Stimulated activated CD4-positive, alpha-beta T cell treated with anti-CD3 and anti-CD28 coated beads, Interleukin-15, amount 100 ng/mL, for 48 hours (primary cell): ENCODE measurements at regions not wholly inside any gene's neighbourhood (a gene's known extent, or its start where the extent isn't known, plus 50 kb on each side); places are given as distances from the start of the nearest gene placed in this dataset.
"Not testable (repeated sequence)": the region's sequence is repeated elsewhere in the genome, so short reads cannot be mapped to it uniquely, and the experiment has no call there.

Source experiments
- DNase-seq, 2 donors: peaks; one replicate each; pipeline ENCODE4 v3.0.0-alpha.2; 2020; ENCODE audit warnings: low read depth in 2 of 2

DNA sequence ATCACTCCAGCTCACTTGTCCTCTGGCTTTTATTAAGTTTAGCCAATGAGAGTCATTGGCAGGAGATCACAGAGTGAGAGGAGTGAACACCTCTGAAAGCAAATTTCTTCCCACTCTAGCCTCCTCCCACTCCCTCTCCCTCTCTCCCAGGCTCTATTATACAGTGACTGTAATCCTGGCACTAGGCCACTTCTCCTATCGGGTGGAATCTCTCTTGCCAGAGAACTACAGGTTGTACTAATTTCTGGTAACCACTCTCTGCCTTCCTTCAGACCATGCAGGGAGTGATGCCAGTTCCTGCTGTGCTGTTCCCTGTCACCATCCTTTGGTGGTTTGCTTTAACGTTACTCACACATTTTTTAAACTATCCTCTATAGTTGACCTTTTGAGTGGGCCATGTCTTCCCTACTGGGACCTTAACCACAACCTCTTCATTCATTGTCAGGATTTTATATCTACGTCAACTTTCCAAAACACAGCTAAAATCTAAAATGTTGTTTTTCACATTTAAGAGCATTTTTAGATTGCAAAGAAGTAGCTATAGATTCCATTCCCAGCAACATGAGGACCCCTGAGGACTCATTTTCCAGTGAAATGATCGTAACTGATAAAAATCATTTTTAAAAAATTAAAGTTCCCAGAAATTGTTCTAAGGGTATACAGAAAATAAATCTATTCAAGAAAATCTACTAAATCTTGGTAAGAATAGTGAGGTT is 217.1 kb downstream of the MREG start:
- no peak for DNase-seq

DNA sequence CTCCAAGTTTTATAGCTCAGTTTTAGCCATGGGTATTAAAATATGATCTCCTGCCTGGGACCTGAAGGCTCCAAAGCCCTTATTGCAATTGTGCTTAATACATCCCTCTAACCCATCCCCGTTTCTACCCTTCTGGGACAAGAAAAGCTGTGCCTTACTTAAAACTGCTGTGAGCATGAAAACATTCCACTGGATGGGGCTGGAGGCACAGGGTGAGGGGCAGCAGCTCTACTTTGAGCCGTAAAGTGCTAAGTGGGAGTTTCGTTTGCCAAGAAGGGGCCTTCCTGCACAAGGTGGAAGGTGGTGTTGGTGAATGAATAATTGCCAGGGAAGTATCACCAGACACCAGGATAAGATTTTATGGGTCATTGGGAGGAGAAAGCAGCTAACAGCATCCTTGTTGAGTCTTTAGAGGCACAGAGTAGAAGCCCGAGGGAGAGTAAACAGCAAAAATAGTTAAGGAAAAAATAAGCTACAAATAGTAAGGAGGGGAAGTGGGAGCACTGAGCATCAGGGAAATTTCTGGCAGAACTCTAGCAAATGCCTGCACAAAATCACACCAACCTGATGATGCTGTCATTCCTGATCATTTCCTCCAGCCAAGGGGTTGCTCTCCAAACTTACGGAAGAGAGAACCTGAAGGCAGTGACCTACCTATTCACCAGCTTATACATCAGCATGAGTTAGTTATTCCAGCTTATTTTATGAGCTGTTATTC is 218.4 kb downstream of the MREG start:
- no peak for DNase-seq

DNA sequence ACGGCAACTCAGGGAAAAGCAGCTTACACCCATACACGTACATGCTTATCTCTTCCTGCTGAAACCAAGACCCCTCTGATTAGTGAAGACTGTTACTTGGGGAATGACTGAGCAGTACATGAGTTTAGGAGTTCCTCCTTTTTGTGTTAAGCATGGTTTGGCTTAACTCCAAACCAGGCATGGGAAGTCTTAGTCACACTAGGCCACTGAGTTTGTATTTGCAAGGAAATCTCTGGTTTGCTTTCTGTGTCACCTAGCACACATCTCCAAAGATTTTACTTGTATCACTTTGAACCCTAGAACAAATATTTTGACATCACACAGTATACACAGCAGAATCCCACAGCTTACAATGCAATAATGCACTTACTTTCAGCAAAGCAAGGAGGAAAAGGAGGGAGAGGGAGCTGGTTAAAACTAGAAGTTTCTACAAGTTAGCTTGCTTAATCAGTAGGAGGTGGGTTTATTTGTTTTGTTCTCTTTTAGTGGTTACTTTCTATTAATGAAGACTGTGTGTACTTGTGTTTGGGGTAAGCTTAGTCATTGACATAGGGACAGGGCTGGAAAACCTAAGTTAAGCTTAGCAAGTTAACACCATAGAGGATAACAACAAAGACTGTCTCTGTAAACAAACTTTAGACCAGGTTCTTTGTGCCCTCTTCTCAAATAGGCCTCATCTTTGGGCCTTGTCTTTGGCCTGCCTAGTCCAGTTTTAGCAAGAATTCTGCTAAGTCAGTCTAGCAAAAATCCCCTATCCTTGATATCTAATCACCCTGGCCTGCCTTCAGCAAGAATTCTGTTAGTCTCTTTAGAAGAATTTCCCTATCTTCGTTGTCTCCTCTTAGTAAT is 219.4 kb downstream of the MREG start:
- peak in 1 of 2 donors; percentile 45 for DNase-seq

DNA sequence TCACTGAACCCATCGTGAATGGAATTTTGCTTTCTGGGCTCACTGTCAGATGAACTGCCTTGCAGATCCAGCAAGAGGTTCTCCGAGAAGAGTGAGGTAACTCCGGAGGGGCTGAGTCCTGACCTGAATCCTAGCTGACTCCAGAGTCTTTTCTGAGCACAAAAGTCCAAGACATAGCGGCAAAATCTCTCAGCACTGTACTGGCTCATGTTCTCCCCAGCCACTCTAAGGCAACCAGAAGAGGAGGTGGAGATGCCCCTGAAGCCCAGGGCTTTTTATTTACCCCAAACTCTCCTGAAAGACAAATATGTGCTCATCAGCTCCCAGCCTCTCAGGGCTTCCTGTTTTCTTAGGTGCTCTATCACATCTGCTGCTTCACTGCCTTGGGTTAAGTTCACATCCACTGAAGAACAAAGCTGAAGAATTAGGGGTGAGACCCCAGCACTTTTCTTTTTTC is 221.8 kb downstream of the MREG start:
- DNase-seq: no peak

DNA sequence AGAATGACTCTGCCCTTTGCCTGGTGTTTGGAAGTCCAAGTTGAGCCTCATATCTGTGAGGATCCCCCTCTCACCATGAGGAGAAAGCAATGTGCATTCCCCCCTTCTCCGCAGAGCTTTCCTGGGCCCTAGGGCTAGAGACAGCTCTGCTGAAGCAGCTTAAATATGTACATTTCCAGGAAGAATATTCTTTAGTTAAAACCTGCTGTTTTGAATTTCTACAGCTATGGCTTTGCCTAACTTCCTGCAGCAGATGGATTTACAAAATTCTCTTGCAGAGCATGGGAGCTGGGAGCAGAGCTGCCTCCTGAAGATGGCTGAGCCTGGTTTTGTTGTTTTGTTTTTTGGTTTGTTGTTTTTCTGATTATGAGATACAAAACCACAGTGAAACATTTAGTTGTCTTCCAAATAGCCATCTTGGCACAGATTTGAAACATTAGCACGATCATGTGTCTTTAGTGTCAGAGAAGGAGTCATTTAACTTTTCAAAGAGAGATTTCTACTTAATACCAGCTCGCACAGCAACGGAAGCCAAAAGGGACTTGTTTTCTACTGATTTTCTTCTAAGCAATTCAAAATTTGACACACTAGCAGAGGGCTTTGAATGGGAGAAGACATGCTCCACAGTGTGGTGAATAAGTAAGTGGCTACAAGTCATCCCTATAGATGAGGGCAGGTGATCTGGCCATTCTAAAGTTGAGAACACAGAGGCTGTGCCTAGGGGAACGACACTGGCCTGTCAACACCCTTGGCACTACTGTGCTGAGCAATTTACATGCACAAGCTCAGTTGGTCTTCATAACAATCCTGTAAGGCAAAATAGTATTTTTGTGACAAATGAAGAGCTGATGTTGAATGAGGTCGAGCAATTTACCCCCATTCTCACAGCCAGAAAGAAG is 222.6 kb downstream of the MREG start:
- no peak for DNase-seq

DNA sequence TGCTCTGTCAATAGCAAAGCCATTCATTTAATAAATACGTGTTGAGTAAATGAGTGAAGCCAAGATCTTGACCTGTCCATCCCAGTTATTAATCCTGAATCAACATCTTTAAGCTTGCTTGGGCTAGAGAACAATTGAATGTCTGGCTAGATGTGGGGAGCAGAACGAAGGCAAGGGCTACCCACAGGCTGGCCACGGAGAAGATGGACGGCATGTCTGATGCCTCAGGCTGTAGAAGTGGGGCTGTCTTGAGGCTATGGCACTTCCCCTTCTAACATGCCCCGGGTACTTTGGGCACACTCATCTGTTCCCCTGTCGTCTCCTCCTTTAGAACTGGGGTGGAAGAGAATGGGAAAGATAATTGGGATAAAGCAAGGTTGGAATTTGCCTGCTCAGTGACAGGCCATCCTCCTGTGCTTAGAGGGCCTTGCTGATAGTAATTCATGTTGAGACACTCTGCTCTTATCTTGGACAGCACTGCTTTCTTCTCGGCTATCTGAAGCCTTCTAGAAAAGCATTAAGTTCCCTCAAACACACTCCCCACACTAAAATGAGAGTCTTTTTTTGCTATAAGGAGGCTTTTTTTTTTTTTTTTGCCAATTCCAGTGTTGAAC is 225.7 kb downstream of the MREG start:
- DNase-seq: no peak

DNA sequence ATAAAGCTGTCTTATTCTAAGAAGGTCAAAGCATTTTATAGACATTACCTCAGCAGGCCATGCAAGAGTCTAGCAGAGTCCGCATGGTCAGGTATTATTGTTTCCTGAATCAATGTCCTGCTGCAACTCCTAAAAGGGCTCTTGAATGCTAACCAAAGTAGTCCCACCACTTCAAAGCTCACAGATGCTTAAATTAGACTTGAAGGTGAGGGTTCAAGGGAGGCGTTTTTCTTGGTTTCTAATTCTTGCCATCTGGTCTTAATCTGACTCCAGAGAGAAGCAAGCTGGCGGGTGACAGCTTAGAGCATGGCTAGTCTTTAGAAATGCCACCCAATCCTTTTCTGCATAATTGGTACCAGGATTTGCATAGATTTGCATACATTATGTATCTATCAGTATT is 226.3 kb downstream of the MREG start:
- no peak for DNase-seq

DNA sequence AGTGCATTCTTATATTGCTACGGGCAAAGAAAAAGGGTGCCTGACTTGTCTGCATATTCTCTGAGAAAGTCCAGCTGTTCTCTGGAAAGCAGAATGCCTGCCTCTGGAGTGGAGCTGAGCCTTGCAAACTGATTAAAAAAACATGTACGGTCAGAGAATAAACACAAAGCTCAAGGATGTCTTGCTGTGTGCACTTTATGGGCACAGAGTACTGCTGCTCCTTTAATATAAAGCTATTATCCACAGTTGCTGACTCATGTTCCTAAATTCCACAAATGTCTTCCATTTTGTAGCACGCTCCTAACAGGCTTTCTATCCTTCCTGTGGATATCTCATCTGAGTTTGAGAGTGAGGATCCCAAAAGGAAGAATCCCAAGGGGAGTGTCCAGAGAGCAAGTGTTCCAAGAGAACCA is 229.0 kb downstream of the MREG start:
- no peak for DNase-seq

DNA sequence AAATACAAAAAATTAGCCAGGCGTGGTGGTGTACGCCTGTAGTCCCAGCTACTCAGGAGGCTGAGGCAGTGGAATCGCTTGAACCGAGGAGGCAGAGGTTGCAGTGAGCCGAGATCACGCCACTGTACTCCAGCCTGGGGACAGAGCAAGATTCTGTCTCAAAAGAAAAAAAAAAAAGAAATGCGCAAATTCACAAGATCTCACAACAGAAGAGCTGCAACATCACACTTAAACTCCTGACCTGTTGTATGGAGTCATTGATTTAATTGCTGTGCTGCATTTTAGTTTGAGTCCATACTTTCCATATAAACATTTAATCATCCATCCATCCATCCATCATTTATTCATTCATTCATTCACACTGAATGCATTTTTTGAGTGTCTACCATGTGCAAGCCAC is 229.7 kb downstream of the MREG start:
- not testable (repeated sequence) for DNase-seq

DNA sequence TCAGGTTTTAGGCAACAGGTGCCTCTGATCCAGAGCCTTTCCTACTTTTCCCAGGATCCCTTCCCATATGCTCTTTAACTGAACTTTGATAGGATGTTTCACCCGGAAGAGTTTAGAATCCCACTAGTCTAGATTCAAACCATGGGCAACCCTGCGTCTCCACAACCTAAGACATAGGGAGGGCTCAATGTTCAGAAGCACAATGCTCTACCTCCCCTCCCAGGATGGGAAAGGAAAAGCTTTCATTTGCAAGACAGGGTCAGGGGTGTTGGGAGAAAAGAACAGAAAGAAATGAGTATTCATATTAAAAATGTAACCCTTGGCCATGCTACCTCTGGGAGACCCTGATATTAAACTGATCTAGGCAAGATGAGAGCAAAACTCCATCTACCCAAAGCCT is 230.4 kb downstream of the MREG start:
- no peak for DNase-seq

DNA sequence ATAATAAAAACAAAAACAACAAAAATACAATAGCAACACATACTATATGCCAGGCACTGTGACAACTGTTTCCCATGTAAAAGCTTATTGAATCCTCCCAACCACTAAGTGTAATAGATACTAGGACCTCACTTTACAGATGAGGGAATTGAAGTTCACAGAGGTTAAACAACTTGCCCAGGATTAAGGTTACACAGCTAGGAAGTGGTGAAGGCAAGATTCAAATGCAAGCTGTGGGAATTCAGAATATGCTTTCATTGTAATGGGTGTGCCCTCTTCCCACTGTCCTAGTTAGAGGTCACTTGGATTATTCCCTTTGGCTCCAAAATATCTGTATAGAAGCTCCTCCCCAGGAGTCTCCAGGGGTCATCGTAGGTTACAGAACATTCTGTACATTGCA is 231.1 kb downstream of the MREG start:
- DNase-seq: no peak

DNA sequence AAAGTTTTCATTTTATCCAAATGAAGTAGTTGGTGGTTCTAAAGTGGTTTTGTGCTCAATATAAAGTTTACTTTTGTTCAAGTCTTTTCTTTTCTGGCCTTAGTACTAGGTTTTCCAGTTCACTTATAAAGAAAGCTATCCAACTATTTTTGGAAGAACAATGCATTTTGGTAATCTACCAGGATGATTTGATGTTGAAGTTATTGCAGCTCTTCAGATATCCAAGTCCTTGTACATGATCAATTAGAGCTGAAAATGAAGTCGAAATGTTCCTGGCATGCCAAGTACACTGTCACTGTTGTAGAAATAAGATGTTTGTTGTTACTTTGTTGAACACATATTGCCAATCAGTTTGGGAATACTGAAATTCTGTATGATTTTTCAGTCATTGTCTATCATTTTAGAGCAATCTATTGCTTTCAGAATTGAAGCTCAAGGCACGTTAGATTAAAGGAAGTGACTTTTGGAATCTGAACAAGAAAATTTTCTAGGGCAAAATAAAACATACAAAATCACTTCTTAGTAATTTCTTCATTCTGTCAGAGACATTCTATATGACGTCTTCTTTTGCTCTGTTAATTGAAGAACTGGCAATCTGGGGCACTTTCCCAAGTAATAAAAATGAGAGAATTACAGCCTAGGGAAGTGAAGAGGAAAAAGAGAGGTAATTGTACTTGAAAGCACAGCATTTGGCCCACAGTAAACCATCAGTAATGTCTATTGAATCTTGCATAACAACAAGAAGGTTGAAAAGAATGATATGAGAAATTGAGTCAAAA is 232.3 kb downstream of the MREG start:
- DNase-seq: no peak

DNA sequence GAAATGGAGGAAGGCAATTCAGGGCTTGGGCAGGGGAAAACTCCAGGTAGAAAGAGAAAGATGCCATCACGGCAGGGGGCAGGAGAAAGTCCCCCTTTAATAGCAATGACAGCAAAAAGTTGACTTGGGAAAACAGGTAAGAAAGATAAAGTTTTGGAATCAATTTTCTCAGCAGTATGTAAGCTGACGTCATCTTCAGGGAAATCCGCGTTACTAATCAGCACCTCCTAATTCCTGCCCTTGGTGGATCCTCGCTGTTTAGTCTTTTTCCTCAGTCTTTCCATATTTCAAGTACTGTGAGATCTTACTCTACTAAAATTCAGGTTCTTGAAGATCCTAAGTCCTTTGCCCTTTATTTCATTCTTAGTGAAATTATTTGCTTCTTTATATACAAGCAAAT is 233.0 kb downstream of the MREG start:
- no peak for DNase-seq

DNA sequence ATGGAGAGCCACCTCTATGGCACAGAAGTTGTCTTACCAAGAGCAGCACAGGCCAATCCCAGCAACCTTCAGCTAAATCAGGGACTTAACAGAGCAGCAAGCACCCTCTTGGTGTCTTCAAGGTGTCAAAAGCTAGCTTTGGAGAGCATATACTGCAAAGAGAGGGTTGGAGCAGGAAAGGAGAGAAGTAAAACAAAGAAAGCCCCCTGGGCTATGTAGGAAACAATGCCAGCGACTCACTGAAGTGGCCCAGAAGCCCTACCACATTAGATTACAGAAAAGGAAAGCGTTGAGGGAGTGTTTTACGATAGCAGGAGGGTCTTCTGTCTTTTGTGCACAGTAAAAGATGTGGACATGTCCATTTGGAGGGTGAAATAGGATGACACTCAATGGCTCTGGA is 233.4 kb downstream of the MREG start:
- no peak for DNase-seq

DNA sequence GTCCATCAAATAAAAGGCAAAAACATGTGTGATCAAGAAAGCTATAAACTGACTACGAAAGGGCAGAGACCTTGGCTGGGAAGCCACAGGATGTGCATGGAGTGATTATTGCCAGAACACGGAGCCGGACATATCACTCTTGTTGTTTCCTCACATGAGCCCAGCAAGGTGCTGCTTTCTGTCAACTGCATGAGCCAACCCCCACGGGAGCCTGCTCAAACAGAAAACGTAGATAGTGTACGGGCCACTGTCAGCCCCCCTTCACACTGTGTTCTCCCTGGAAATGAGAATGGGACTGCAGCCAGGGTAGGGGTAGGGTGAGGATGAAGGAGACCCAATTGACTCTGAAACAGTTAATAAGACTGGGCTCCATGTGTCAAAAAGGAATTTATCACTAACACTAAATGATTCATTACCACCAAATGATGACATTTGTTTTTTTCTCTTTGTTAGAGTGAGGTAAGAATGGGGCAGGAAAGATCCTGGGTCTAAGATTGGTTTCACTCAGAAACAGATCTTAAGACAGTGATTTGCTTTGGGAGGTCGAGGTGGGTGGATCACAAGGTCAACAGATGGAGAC is 235.8 kb downstream of the MREG start:
- DNase-seq: no peak

DNA sequence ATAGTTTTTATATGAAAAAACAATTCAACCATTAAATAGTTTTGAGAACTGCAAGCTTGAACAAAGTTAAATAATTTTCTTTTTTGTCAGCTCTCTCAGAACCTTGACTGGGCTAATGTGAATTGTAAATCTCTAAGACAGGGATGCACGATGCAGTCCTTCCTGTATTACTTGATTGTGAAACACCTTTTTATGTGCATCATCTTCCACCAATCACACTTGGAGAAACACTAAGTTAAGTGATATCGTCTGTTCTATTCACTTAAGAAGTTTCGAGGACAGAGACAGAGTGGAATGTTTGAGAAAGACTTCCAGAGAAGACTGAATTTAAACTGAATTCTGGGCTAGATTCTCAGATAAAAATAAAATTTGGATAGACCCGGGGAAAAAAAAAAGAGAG is 238.2 kb downstream of the MREG start:
- no peak for DNase-seq

DNA sequence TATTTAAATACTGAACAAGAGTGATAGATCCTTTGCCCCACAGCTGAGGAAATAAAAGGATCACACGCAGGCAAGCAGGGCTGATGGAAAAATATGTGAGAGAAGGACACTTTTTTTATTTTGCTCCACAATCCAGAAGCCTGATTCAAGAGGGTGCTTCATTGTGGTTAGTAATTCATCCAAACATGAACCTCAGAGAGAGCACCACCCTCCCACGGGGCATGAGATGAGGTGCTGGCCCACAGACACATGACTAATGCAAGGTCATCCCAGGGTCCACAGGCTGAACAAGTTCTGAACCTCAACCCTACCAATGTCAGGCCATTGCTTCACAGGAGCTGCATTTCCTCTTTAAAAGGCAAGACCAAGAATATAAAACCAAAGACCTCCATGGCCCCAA is 239.6 kb downstream of the MREG start:
- no peak for DNase-seq

DNA sequence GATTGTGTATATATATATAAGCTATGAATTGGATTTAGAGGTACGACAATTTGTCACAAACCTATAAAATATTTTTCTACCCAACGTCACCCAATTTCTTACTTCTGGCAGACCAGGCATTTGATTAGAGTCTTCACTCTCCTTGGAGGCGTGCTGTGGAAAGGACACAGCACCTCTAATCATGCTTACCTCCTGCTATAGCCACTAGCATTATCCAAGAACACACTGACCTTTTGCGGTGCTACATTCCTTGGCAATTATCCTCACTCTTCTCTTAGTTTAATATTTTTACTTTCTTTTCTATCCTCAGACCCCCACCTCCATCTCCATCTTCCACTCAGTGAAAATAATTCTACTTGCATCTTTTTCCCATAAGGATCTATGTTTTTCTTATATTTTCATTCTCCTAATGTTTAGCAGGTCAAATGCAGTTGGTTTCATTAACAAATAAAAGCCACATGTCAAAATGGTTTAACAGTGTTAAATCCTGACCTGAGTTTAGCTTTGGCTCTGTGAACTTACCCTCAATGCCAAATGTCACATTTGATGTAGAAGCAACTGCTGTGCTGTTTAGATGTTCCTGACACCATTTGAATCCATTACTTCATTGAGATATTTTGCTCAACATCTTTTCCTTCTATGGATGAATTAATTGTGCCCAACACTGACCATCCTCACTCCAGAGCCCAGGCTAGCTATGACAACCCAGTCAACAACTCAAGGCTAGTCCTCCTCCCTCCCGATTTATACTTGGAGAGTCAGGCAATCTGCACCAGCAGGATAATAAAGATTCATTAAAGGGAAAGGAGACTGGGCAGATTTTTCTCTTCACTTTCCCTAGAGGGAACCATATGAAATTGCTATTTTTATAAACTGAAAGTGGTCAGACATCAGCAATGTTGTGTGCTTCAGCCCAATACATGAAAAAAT is 240.5 kb downstream of the MREG start:
- DNase-seq: no peak

DNA sequence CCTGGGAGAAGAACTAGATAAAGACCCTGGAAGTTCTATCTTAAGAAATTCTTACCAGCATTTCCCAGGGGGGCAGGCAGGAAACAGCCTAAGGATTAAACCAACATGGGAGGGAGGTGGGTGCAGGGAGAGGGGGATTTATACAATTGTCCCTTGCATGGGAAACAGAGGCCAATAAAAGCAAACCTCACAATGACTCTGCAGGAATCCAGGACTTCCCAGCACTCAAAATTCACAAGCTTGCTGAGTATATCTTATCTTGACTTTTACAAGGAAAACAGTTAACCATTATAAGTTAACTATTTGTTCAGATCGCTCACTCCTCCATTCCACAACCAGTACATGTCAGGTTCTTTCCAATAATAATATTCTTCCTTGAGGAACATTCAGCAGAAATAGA is 241.3 kb downstream of the MREG start:
- no peak for DNase-seq
